Ishikawa (cell line): ENCODE measurements at regions not wholly inside any gene's neighbourhood (a gene's known extent, or its start where the extent isn't known, plus 50 kb on each side); places are given as distances from the start of the nearest gene placed in this dataset.

Experiments
- CEBPB ChIP-seq: IDR thresholded peaks from 2 replicates; pipeline ENCODE4 v1.6.1; 2012
- CREB1 ChIP-seq: IDR thresholded peaks from 2 replicates; pipeline ENCODE4 v1.6.1; 2012; ENCODE audit warnings: low read depth
- EP300 ChIP-seq: IDR thresholded peaks from 2 replicates; pipeline ENCODE4 v1.6.1; 2012; ENCODE audit warnings: borderline replicate concordance
- RAD21 ChIP-seq: IDR thresholded peaks from 2 replicates; pipeline ENCODE4 v1.6.1; 2012; ENCODE audit warnings: low read depth
- REST ChIP-seq: IDR thresholded peaks from 2 replicates; pipeline ENCODE4 v1.6.1; 2012; ENCODE audit warnings: low read depth, mild to moderate bottlenecking

- no peak for TF ChIP-seq CEBPB
- TF ChIP-seq EP300: no peak
- TF ChIP-seq REST: no peak
- TF ChIP-seq CREB1: no peak
- no peak for TF ChIP-seq RAD21
These were observed 74.5 kb downstream of the EMX2 start for GRCh38 chr10:117617086-117617485.
